D721Med (cell line): ENCODE measurements at regions not wholly inside any gene's neighbourhood (a gene's known extent, or its start where the extent isn't known, plus 50 kb on each side); places are given as distances from the start of the nearest gene placed in this dataset.
"Not testable (repeated sequence)": the region's sequence is repeated elsewhere in the genome, so short reads cannot be mapped to it uniquely, and the experiment has no call there.

Experiments
- DNase-seq: peaks from one replicate; pipeline ENCODE4 v3.0.0; 2011; ENCODE audit warnings: low spot score; ENCODE audit not compliant: insufficient read length
- FAIRE-seq: peaks from 2 replicates; lab custom pipeline; 2011; peaks lifted over from hg19 to GRCh38; lab: Jason Lieb, UNC
- CTCF ChIP-seq: IDR thresholded peaks from 2 replicates; pipeline ENCODE4 v1.5.1; 2012; ENCODE audit warnings: mild to moderate bottlenecking, control low read depth; ENCODE audit not compliant: insufficient read depth; ENCODE audit errors: missing control alignments

GRCh38 chr6:140708441-140708840 lies 1334.0 kb upstream of the CITED2 start:
- DNase-seq = no peak
- no peak for TF ChIP-seq CTCF
- FAIRE-seq = no peak

GRCh38 chr6:140704008-140704407 lies 1329.6 kb upstream of the CITED2 start:
- not testable (repeated sequence) for FAIRE-seq, DNase-seq

- no peak for FAIRE-seq
- DNase-seq = no peak
These were observed 1323.1 kb upstream of the CITED2 start for GRCh38 chr6:140697585-140697984.

GRCh38 chr6:140684776-140685550 lies 1310.5 kb upstream of the CITED2 start:
- DNase-seq = no peak
- FAIRE-seq = no peak
- TF ChIP-seq CTCF = no peak

More at GRCh38 chr6:140697585-140697984, 1323.1 kb upstream of the CITED2 start:
- TF ChIP-seq CTCF = no peak

GRCh38 chr6:140677781-140678528 lies 1303.5 kb upstream of the CITED2 start:
- FAIRE-seq = no peak
- no peak for TF ChIP-seq CTCF
- DNase-seq = no peak

GRCh38 chr6:140671926-140672325 lies 1297.5 kb upstream of the CITED2 start:
- FAIRE-seq (no peak), DNase-seq (no peak)
- no peak for TF ChIP-seq CTCF

- TF ChIP-seq CTCF = no peak
- DNase-seq (no peak), FAIRE-seq (peak; percentile 61)
These were observed 1295.6 kb upstream of the CITED2 start for GRCh38 chr6:140670021-140670420.
